Stimulated activated naive CD8-positive, alpha-beta T cell treated with anti-CD3 and anti-CD28 coated beads, Interleukin-15, Interleukin-2, amounts not matched to agents 100 U/mL and 50 U/mL, for 24 hours (primary cell): ENCODE measurements at regions not wholly inside any gene's neighbourhood (a gene's known extent, or its start where the extent isn't known, plus 50 kb on each side); places are given as distances from the start of the nearest gene placed in this dataset.
A peak's percentile ranks its signal among the peaks of the same experiment; 100 is the strongest.
"Not testable (repeated sequence)": the region's sequence is repeated elsewhere in the genome, so short reads cannot be mapped to it uniquely, and the experiment has no call there.

ENCODE experiments used
- ATAC-seq: fragments of 150-1000 bp; cut with Tn5 transposase; one replicate; pipeline ENCODE4 v1.10.0; 2021
- DNase-seq: peaks from one replicate; pipeline ENCODE4 v3.0.0; 2021

- ATAC-seq, result no peak
- DNase-seq, result no peak
Observed at GRCh38 chr4:18756671-18757070, 735.1 kb upstream of the LCORL start.

- ATAC-seq, result no peak
- no peak for DNase-seq
Observed at GRCh38 chr4:18754180-18754579, 732.6 kb upstream of the LCORL start.

- ATAC-seq, result no peak
- no peak for DNase-seq
Observed at GRCh38 chr4:18751083-18751482, 729.5 kb upstream of the LCORL start.

GRCh38 chr4:18749391-18749790 is 727.8 kb upstream of the LCORL start:
- DNase-seq (no peak), ATAC-seq (no peak)

GRCh38 chr4:18736551-18736950 is 715.0 kb upstream of the LCORL start:
- no peak for DNase-seq
- ATAC-seq, result no peak

GRCh38 chr4:18735740-18736268 is 714.2 kb upstream of the LCORL start:
- ATAC-seq, result no peak
- DNase-seq, result no peak

- DNase-seq, result no peak
- no peak for ATAC-seq
Observed at GRCh38 chr4:18734405-18734804, 712.9 kb upstream of the LCORL start.

GRCh38 chr4:18733961-18734360 is 712.4 kb upstream of the LCORL start:
- DNase-seq (no peak), ATAC-seq (no peak)

- DNase-seq, result no peak
- ATAC-seq, result no peak
Observed at GRCh38 chr4:18722748-18723191, 701.2 kb upstream of the LCORL start.

- DNase-seq (no peak), ATAC-seq (no peak)
Observed at GRCh38 chr4:18698119-18698883, 676.7 kb upstream of the LCORL start.

- ATAC-seq, result no peak
- no peak for DNase-seq
Observed at GRCh38 chr4:18695733-18696527, 674.4 kb upstream of the LCORL start.

GRCh38 chr4:18691431-18692200 is 670.1 kb upstream of the LCORL start:
- DNase-seq, result no peak
- no peak for ATAC-seq

GRCh38 chr4:18690291-18690955 is 668.9 kb upstream of the LCORL start:
- DNase-seq, result no peak
- no peak for ATAC-seq

- ATAC-seq, result no peak
Observed at GRCh38 chr4:18689308-18690115, 668.0 kb upstream of the LCORL start.

GRCh38 chr4:18688351-18688750 is 666.8 kb upstream of the LCORL start:
- ATAC-seq, DNase-seq: not testable (repeated sequence)

More at GRCh38 chr4:18689308-18690115, 668.0 kb upstream of the LCORL start:
- peak; percentile 50 for DNase-seq

GRCh38 chr4:18686338-18687037 is 664.9 kb upstream of the LCORL start:
- no peak for ATAC-seq
- no peak for DNase-seq

- ATAC-seq (no peak), DNase-seq (no peak)
Observed at GRCh38 chr4:18684932-18685331, 663.4 kb upstream of the LCORL start.

- no peak for DNase-seq
- no peak for ATAC-seq
Observed at GRCh38 chr4:18676526-18676915, 655.0 kb upstream of the LCORL start.

GRCh38 chr4:18675586-18676525 is 654.3 kb upstream of the LCORL start:
- DNase-seq (no peak), ATAC-seq (no peak)
